ENCODE measurements at regions not wholly inside any gene's neighbourhood (a gene's known extent, or its start where the extent isn't known, plus 50 kb on each side); places are given as distances from the start of the nearest gene placed in this dataset.

DNA sequence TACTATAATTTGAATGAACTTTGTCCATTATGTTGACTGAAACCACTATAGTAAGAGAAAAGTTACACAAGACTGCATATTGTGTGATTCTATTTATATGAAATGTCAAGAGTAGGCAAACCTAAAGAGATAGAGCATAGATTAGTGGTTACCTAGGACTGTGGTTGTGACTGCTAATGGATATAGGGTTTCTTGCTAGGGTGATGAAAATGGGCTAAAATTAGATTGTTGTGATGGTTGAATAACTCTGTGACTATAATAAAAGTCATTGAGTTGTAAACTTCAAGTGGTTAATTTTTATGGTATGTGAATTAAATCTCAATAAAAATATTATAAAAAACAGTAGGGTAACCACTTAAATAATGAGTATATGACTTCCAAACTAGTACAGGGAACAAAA lies 142.9 kb upstream of the AHR start:
- TF ChIP-seq FOXM1 (IDR thresholded peaks at IDR 0.05; ENCODE audit: borderline replicate concordance, low read depth) (no peak), RAD21 (IDR thresholded peaks at IDR 0.05; ENCODE audit: low read depth) (no peak), TEAD4 (IDR thresholded peaks at IDR 0.05) (no peak), USF1 (IDR thresholded peaks at IDR 0.05) (no peak), CREB1 (IDR thresholded peaks at IDR 0.05; ENCODE audit: low read depth) (no peak), NFIC (IDR thresholded peaks at IDR 0.05) (no peak), TAF1 (IDR thresholded peaks at IDR 0.05; ENCODE audit: low read depth) (no peak), TCF12 (IDR thresholded peaks at IDR 0.05; ENCODE audit: low read depth) (no peak), EGR1 (IDR thresholded peaks at IDR 0.05) (no peak), CEBPB (IDR thresholded peaks at IDR 0.05) (no peak), YY1 (IDR thresholded peaks at IDR 0.05; ENCODE audit: low read depth) (no peak), EP300 (IDR thresholded peaks at IDR 0.05; ENCODE audit: borderline replicate concordance) (no peak), ZBTB7A (IDR thresholded peaks at IDR 0.05; ENCODE audit: low read depth) (no peak)
- TF ChIP-seq, protein P1, sequence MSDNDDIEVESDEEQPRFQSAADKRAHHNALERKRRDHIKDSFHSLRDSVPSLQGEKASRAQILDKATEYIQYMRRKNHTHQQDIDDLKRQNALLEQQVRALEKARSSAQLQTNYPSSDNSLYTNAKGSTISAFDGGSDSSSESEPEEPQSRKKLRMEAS (IDR thresholded peaks at IDR 0.05) = no peak
- TF ChIP-seq, protein P2, sequence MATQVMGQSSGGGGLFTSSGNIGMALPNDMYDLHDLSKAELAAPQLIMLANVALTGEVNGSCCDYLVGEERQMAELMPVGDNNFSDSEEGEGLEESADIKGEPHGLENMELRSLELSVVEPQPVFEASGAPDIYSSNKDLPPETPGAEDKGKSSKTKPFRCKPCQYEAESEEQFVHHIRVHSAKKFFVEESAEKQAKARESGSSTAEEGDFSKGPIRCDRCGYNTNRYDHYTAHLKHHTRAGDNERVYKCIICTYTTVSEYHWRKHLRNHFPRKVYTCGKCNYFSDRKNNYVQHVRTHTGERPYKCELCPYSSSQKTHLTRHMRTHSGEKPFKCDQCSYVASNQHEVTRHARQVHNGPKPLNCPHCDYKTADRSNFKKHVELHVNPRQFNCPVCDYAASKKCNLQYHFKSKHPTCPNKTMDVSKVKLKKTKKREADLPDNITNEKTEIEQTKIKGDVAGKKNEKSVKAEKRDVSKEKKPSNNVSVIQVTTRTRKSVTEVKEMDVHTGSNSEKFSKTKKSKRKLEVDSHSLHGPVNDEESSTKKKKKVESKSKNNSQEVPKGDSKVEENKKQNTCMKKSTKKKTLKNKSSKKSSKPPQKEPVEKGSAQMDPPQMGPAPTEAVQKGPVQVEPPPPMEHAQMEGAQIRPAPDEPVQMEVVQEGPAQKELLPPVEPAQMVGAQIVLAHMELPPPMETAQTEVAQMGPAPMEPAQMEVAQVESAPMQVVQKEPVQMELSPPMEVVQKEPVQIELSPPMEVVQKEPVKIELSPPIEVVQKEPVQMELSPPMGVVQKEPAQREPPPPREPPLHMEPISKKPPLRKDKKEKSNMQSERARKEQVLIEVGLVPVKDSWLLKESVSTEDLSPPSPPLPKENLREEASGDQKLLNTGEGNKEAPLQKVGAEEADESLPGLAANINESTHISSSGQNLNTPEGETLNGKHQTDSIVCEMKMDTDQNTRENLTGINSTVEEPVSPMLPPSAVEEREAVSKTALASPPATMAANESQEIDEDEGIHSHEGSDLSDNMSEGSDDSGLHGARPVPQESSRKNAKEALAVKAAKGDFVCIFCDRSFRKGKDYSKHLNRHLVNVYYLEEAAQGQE (IDR thresholded peaks at IDR 0.05; ENCODE audit: low read depth) = no peak

GRCh38 chr7:17158261-17158660 lies 140.2 kb upstream of the AHR start:
- TF ChIP-seq TAF1 (IDR thresholded peaks at IDR 0.05; ENCODE audit: low read depth) (no peak), TCF12 (IDR thresholded peaks at IDR 0.05; ENCODE audit: low read depth) (no peak), RAD21 (IDR thresholded peaks at IDR 0.05; ENCODE audit: low read depth) (no peak), USF1 (IDR thresholded peaks at IDR 0.05) (no peak), CREB1 (IDR thresholded peaks at IDR 0.05; ENCODE audit: low read depth) (no peak), NFIC (IDR thresholded peaks at IDR 0.05) (no peak), EGR1 (IDR thresholded peaks at IDR 0.05) (no peak), EP300 (IDR thresholded peaks at IDR 0.05; ENCODE audit: borderline replicate concordance) (no peak), ZBTB7A (IDR thresholded peaks at IDR 0.05; ENCODE audit: low read depth) (no peak), CEBPB (IDR thresholded peaks at IDR 0.05) (no peak), FOXM1 (IDR thresholded peaks at IDR 0.05; ENCODE audit: borderline replicate concordance, low read depth) (no peak), YY1 (IDR thresholded peaks at IDR 0.05; ENCODE audit: low read depth) (no peak), TEAD4 (IDR thresholded peaks at IDR 0.05) (no peak)
- TF ChIP-seq, protein P2 (IDR thresholded peaks at IDR 0.05; ENCODE audit: low read depth) = no peak
- TF ChIP-seq, protein P1 (IDR thresholded peaks at IDR 0.05) = no peak

DNA sequence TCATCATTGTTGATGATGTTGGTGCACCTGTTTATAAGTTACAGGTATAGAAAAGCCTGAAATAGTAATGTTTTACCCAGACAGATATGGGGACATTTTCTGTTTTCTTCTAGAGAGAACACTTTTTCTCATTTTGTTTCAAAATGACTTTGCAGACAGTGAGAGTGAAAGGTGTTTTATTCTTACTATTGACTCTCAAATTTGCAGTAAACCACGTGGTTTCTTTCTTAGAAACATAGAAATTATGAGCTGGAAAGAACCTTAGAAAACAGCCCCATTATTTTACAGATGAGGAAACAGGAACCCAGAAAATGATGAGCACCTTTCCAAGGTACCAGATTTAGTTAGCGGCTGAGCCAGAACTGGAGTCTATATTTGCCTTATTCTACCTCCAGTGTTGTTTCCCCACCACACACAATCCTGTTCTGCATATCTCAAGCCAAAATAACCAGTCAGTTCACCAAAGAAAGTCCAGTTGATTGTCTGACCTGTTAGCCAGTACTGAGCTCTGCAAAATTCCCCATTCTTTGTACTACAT lies 138.9 kb upstream of the AHR start:
- no peak for TF ChIP-seq RAD21 (IDR thresholded peaks at IDR 0.05; ENCODE audit: low read depth)
- TF ChIP-seq USF1 (IDR thresholded peaks at IDR 0.05) = no peak
- no peak for TF ChIP-seq NFIC (IDR thresholded peaks at IDR 0.05)
- TF ChIP-seq EGR1 (IDR thresholded peaks at IDR 0.05) = no peak
- no peak for TF ChIP-seq CEBPB (IDR thresholded peaks at IDR 0.05)
- no peak for TF ChIP-seq FOXM1 (IDR thresholded peaks at IDR 0.05; ENCODE audit: borderline replicate concordance, low read depth)
- no peak for TF ChIP-seq TAF1 (IDR thresholded peaks at IDR 0.05; ENCODE audit: low read depth)
- TF ChIP-seq, protein P1 (IDR thresholded peaks at IDR 0.05) = no peak
- no peak for TF ChIP-seq ZBTB7A (IDR thresholded peaks at IDR 0.05; ENCODE audit: low read depth)

DNA sequence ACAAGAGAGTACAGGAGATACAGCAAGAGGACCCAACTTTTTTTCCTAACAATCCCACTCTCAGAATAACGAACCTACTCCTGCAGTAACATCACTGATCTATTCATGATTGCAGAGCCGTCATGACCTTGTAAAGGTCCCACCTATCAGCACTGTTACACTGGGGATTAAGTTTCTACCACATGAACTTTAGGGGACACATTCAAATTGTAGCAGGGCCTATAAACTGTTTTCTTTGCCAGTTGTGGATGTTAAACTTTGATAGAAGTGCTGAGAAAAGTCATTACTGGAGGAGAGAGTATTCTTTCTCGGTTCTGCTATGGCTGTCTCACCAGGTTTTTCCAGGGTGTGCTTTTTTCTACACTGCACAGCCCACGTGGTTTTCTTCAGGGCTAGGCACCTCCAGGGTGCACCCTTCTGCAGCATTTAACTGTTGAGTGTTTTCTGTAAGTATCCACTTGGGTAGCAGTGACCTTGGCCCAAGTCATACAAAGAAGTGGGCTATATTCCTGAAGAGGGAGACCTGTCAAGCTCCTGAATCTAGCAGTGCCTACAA lies 131.6 kb upstream of the AHR start:
- no peak for TF ChIP-seq USF1 (IDR thresholded peaks at IDR 0.05)
- no peak for TF ChIP-seq YY1 (IDR thresholded peaks at IDR 0.05; ENCODE audit: low read depth)
- no peak for TF ChIP-seq TEAD4 (IDR thresholded peaks at IDR 0.05)
- TF ChIP-seq TCF12 (IDR thresholded peaks at IDR 0.05; ENCODE audit: low read depth) = no peak
- TF ChIP-seq NFIC (IDR thresholded peaks at IDR 0.05) = no peak
- no peak for TF ChIP-seq TAF1 (IDR thresholded peaks at IDR 0.05; ENCODE audit: low read depth)
- TF ChIP-seq FOXM1 (IDR thresholded peaks at IDR 0.05; ENCODE audit: borderline replicate concordance, low read depth) = no peak
- TF ChIP-seq EGR1 (IDR thresholded peaks at IDR 0.05) = no peak

All from Ishikawa (cell line).